ENCODE measurements at regions not wholly inside any gene's neighbourhood (a gene's known extent, or its start where the extent isn't known, plus 50 kb on each side); places are given as distances from the start of the nearest gene placed in this dataset.
"Not testable (repeated sequence)": the region's sequence is repeated elsewhere in the genome, so short reads cannot be mapped to it uniquely, and the experiment has no call there.

- ATAC-seq (ENCODE audit: insufficient read depth, low FRiP score) (no peak), DNase-seq (peak in 1 of 3 donors; percentile 6)
- H3K9me3 ChIP-seq (ENCODE audit: control insufficient read depth in 4 of 4, insufficient read depth in 3 of 4, low read length in 3 of 4): no peaks in the 10 kb centered on the region
- H3K27ac ChIP-seq (ENCODE audit: low read depth in 1 of 2, low read length in 1 of 2): no peak overlapping the region
- WGBS, 2 donors: 73 to 88% methylated on average over 3 of the region's 3 CpGs
- H3K27me3 ChIP-seq (ENCODE audit: control insufficient read depth in 3 of 3, insufficient read depth in 3 of 3, low read length in 2 of 3): no peaks in the 10 kb centered on the region
- no peak overlapping the region for H3K9ac ChIP-seq (ENCODE audit: insufficient read depth in 1 of 2, low read length in 2 of 2)
- no peaks in the 10 kb centered on the region for H3K4me1 ChIP-seq (ENCODE audit: control insufficient read depth in 5 of 5, insufficient read depth in 5 of 5, low read length in 5 of 5)
- no peak overlapping the region for H3K4me3 ChIP-seq
- TF ChIP-seq, protein P1, sequence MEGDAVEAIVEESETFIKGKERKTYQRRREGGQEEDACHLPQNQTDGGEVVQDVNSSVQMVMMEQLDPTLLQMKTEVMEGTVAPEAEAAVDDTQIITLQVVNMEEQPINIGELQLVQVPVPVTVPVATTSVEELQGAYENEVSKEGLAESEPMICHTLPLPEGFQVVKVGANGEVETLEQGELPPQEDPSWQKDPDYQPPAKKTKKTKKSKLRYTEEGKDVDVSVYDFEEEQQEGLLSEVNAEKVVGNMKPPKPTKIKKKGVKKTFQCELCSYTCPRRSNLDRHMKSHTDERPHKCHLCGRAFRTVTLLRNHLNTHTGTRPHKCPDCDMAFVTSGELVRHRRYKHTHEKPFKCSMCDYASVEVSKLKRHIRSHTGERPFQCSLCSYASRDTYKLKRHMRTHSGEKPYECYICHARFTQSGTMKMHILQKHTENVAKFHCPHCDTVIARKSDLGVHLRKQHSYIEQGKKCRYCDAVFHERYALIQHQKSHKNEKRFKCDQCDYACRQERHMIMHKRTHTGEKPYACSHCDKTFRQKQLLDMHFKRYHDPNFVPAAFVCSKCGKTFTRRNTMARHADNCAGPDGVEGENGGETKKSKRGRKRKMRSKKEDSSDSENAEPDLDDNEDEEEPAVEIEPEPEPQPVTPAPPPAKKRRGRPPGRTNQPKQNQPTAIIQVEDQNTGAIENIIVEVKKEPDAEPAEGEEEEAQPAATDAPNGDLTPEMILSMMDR (IDR thresholded peaks at IDR 0.05; ENCODE audit: control extremely low read depth, extremely low read depth): no peak
- no peaks in the 10 kb centered on the region for H3K36me3 ChIP-seq (ENCODE audit: control insufficient read depth in 4 of 4, insufficient read depth in 4 of 4, low read length in 4 of 4)
Measured at GRCh38 chr21:17269760-17270159, 243.1 kb upstream of the CXADR start.

DNA sequence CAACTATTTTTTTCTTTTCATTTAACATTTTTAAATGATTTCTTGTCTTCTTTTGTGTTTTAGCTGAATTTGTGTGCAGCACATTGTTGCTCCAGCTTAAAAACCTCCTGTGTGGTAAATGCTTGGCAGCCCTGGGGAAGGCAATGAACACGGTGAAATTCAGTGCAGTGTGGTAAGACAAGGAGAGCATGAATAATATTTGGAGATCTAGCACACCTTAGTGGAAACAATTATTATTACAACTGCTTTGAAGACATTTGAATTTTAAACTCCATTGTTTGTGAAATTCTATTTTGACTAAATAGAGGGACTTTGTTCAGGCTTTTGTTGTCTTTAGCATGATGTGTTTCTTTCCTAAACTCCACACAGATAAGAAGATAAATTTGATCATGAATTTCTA is 242.6 kb upstream of the CXADR start:
- no peaks in the 10 kb centered on the region for H3K36me3 ChIP-seq (ENCODE audit: control insufficient read depth in 4 of 4, insufficient read depth in 4 of 4, low read length in 4 of 4)
- no peaks in the 10 kb centered on the region for H3K27me3 ChIP-seq (ENCODE audit: control insufficient read depth in 3 of 3, insufficient read depth in 3 of 3, low read length in 2 of 3)
- H3K4me1 ChIP-seq (ENCODE audit: control insufficient read depth in 5 of 5, insufficient read depth in 5 of 5, low read length in 5 of 5): no peaks in the 10 kb centered on the region
- 3 to 4% methylated on average over 1 of the region's 1 CpG for WGBS, 2 donors
- no peak overlapping the region for H3K4me3 ChIP-seq
- H3K9me3 ChIP-seq (ENCODE audit: control insufficient read depth in 4 of 4, insufficient read depth in 3 of 4, low read length in 3 of 4): no peaks in the 10 kb centered on the region
- no peak overlapping the region for H3K27ac ChIP-seq (ENCODE audit: low read depth in 1 of 2, low read length in 1 of 2)
- DNase-seq (peak; percentile 62 to 86 (median 82)), ATAC-seq (ENCODE audit: insufficient read depth, low FRiP score) (no peak)
- H3K9ac ChIP-seq (ENCODE audit: insufficient read depth in 1 of 2, low read length in 2 of 2): no peak overlapping the region
- TF ChIP-seq, protein P1 (IDR thresholded peaks at IDR 0.05; ENCODE audit: control extremely low read depth, extremely low read depth): no peak

- DNase-seq (no peak), ATAC-seq (ENCODE audit: insufficient read depth, low FRiP score) (no peak)
- no peaks in the 10 kb centered on the region for H3K27me3 ChIP-seq (ENCODE audit: control insufficient read depth in 3 of 3, insufficient read depth in 3 of 3, low read length in 2 of 3)
- H3K27ac ChIP-seq (ENCODE audit: low read depth in 1 of 2, low read length in 1 of 2): no peak overlapping the region
- no peak overlapping the region for H3K9ac ChIP-seq (ENCODE audit: insufficient read depth in 1 of 2, low read length in 2 of 2)
- no peaks in the 10 kb centered on the region for H3K4me1 ChIP-seq (ENCODE audit: control insufficient read depth in 5 of 5, insufficient read depth in 5 of 5, low read length in 5 of 5)
- TF ChIP-seq, protein P1 (IDR thresholded peaks at IDR 0.05; ENCODE audit: control extremely low read depth, extremely low read depth): no peak
- H3K4me3 ChIP-seq: no peak overlapping the region
- no peaks in the 10 kb centered on the region for H3K36me3 ChIP-seq (ENCODE audit: control insufficient read depth in 4 of 4, insufficient read depth in 4 of 4, low read length in 4 of 4)
- WGBS, 2 donors: 82 to 85% methylated on average over 3 of the region's 3 CpGs
- H3K9me3 ChIP-seq (ENCODE audit: control insufficient read depth in 4 of 4, insufficient read depth in 3 of 4, low read length in 3 of 4): peaks cover 2 to 10% (median 4%) of the 10 kb centered on the region in 4 donors
Measured at GRCh38 chr21:17279663-17280062, 233.2 kb upstream of the CXADR start.

DNA sequence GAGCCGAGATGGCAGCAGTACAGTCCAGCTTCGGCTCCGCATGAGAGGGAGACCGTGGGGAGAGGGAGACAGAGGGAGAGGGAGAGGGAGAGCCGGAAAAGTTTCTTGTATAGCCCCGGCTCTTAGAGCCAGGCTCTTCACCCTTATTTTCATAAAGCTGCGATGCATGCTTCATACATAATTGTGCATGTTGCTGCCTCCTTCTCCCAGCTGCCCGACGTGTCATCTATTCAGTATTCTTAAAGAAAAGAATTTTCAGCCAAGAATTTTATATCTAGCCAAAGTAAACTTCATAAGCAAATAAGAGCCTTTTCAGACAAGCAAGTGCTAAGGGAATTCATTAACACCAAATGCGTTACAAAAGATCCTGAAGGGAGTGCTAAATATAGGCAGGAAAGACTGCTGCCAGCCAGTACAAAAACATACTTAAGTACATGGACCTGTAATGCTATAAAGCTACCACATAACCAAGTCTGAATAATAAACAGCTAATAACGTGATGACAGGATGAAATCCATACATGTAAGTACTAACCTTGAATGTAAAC is 219.8 kb upstream of the CXADR start:
- WGBS, 2 donors: 70 to 90% methylated on average over 7 to 11 of the region's 11 CpGs
- peaks cover 0 to 14% (median 6%) of the 10 kb centered on the region in 4 donors for H3K9me3 ChIP-seq (ENCODE audit: control insufficient read depth in 4 of 4, insufficient read depth in 3 of 4, low read length in 3 of 4)
- ATAC-seq (ENCODE audit: insufficient read depth, low FRiP score); H3K27me3 ChIP-seq (ENCODE audit: control insufficient read depth in 3 of 3, insufficient read depth in 3 of 3, low read length in 2 of 3); H3K4me1 ChIP-seq (ENCODE audit: control insufficient read depth in 5 of 5, insufficient read depth in 5 of 5, low read length in 5 of 5); H3K36me3 ChIP-seq (ENCODE audit: control insufficient read depth in 4 of 4, insufficient read depth in 4 of 4, low read length in 4 of 4); H3K4me3 ChIP-seq; H3K27ac ChIP-seq (ENCODE audit: low read depth in 1 of 2, low read length in 1 of 2); H3K9ac ChIP-seq (ENCODE audit: insufficient read depth in 1 of 2, low read length in 2 of 2): not testable (repeated sequence)
- peak in 2 of 3 donors; percentile 24 to 54 for DNase-seq

All from lung (tissue), 11 donors.